Ishikawa (cell line): ENCODE measurements at regions not wholly inside any gene's neighbourhood (a gene's known extent, or its start where the extent isn't known, plus 50 kb on each side); places are given as distances from the start of the nearest gene placed in this dataset.

Experiments used
- CEBPB ChIP-seq: IDR thresholded peaks from 2 replicates; pipeline ENCODE4 v1.6.1; 2012
- CREB1 ChIP-seq: IDR thresholded peaks from 2 replicates; pipeline ENCODE4 v1.6.1; 2012; ENCODE audit warnings: low read depth
- EGR1 ChIP-seq: IDR thresholded peaks from 2 replicates; pipeline ENCODE4 v1.6.1; 2012
- EP300 ChIP-seq: IDR thresholded peaks from 2 replicates; pipeline ENCODE4 v1.6.1; 2012; ENCODE audit warnings: borderline replicate concordance
- FOXM1 ChIP-seq: IDR thresholded peaks from 2 replicates; pipeline ENCODE4 v1.6.1; 2012; ENCODE audit warnings: low read depth, borderline replicate concordance
- NFIC ChIP-seq: IDR thresholded peaks from 2 replicates; pipeline ENCODE4 v1.6.1; 2012
- RAD21 ChIP-seq: IDR thresholded peaks from 2 replicates; pipeline ENCODE4 v1.6.1; 2012; ENCODE audit warnings: low read depth
- TAF1 ChIP-seq: IDR thresholded peaks from 2 replicates; pipeline ENCODE4 v1.6.1; 2012; ENCODE audit warnings: low read depth, mild to moderate bottlenecking
- TCF12 ChIP-seq: IDR thresholded peaks from 2 replicates; pipeline ENCODE4 v1.6.1; 2012; ENCODE audit warnings: low read depth
- TEAD4 ChIP-seq: IDR thresholded peaks from 2 replicates; pipeline ENCODE4 v1.6.1; 2012
- YY1 ChIP-seq: IDR thresholded peaks from 2 replicates; pipeline ENCODE4 v1.6.1; 2012; ENCODE audit warnings: low read depth
- ZBTB7A ChIP-seq: IDR thresholded peaks from 2 replicates; pipeline ENCODE4 v1.6.1; 2012; ENCODE audit warnings: low read depth
- TF ChIP-seq, protein P1 (sequence below): IDR thresholded peaks from 2 replicates; pipeline ENCODE4 v1.6.1; 2012
- TF ChIP-seq, protein P2 (sequence below): IDR thresholded peaks from 2 replicates; pipeline ENCODE4 v1.6.1; 2012; ENCODE audit warnings: low read depth, mild to moderate bottlenecking
- TF ChIP-seq, protein P3 (sequence below): IDR thresholded peaks from 2 replicates; pipeline ENCODE4 v1.6.1; 2012

DNA sequence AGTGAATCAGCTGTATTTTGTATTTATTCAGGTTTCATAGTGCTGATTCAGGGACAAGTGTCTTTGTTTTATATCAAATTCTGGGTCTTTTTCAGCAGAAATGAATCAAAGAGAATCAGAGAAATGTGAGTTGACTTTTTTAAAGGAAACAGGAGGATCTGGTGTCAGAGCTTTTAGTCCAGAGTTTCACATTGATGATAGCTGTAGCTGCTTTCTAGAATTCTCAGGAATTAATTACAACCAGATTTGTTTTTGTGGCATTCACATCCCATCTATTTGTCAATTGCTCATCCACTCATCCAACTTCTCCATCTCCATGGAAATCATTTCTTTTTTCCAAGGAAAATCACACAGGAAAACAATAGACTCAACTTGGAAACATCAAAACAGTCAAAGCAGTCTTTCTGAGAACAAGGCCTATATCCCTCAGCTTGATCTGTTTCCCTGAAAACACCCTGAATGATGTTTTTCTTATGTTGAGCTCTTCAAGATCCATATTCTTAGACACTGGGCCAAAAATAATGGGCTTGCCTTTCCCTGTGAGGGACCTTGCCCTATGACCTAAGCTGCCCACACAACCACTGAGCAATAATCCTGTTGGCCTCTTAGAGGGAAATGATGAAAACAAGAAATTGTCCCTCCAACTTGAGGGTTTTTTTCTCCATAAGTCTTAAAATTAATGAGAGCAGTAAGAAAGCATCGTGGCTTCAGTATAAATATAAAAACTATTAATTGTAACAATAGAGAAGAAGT, 249.5 kb upstream of the FN1 start:
- no peak for TF ChIP-seq EGR1
- no peak for TF ChIP-seq TCF12

DNA sequence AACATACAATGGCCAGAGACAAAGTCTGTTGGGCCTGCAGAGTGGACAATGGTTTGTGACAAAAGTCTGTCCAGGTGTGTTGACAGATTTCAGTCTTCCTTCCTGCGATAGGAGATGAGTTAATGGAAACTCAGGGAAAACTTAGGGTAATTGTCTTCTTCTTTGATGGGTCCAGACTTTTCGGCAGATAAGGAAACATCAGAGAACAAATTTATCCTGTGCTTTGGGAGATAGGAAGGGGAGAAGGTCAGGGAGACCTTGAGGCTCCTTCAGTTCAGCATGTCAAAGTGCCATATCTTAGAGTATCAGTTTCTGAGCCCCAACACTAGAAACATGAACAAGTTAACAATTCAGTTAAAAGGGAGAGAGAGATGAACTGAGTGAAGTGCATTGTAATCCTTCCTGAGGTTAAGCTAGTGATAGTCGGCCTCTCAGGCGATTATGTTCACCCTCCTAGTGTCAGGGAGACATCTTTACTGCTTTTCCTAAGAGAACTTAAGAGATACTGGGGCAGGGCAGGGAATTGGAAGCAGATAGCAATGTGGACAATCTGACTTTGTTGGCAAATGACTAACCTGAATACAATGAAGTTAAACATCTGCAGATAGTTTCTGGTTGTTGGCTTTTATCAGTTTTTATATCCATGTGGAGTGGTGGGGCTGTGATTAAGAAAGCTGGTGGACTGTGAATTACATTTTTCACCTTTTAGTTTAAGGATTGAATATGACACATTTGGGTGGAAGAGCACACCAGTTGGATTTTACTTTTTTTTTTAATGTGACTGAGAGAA, 248.8 kb upstream of the FN1 start:
- no peak for TF ChIP-seq EGR1

DNA sequence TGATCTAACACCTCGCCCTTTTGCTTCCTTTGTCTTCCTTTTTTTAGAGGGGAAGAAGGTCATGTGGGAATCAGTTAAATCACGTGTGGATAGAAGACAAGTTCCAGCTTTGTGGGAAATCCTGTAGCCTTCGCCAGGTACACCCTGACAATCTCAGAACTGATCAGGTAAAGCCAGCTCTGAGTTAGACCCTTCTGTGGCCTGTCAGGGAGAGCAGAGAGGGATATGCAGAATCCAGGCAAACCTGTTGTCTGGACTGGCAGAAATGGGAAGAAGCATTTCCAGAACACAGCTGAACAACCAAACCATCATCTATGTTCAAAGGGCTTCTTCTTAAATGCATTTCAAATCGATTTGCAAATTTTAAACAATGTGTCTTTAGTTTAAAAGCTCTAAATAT, 247.4 kb upstream of the FN1 start:
- TF ChIP-seq TCF12 (no peak), TEAD4 (no peak), YY1 (no peak), RAD21 (no peak), CEBPB (no peak)

DNA sequence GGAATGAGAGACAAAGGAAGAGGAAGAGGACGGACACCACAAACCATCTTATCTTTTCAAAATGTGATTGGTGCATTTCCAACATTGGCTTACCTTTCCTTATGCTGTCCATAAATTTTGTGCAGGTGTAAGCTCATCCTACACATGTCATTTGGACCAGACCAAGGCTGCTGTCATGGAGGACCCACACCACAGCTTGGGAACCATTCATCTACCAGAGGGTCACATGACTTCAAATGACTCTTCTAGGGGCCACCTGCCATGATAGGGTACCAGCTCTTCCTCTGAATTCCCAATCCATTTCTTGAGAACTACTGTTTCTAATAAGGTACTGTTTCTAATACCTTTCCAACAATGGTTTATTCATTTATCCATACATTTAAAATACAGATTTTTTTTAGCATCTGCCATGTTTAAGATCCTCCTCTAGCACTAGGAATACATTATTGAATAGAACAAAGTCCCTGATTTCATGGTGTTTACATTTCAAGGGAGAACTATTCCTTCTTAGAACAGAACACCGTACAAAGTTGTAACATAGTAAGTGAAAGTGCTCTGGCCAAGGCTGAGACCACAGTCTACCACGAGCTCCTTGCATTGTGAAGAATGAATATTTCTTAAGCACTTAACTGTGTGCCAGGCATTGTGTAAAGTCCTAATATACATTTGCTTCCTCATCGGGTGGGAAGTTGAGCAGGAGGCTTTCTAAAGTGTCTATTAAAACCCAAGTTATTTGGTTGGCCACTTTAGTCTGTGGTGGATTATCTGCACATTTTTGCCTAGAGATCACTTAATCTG, 246.1 kb upstream of the FN1 start:
- TF ChIP-seq, protein P1, sequence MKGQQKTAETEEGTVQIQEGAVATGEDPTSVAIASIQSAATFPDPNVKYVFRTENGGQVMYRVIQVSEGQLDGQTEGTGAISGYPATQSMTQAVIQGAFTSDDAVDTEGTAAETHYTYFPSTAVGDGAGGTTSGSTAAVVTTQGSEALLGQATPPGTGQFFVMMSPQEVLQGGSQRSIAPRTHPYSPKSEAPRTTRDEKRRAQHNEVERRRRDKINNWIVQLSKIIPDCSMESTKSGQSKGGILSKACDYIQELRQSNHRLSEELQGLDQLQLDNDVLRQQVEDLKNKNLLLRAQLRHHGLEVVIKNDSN: no peak
- TF ChIP-seq TEAD4 (no peak), CREB1 (no peak), YY1 (no peak), TCF12 (no peak), TAF1 (no peak), EP300 (no peak), CEBPB (no peak), EGR1 (no peak), RAD21 (no peak), ZBTB7A (no peak), NFIC (no peak), FOXM1 (no peak)
- TF ChIP-seq, protein P2, sequence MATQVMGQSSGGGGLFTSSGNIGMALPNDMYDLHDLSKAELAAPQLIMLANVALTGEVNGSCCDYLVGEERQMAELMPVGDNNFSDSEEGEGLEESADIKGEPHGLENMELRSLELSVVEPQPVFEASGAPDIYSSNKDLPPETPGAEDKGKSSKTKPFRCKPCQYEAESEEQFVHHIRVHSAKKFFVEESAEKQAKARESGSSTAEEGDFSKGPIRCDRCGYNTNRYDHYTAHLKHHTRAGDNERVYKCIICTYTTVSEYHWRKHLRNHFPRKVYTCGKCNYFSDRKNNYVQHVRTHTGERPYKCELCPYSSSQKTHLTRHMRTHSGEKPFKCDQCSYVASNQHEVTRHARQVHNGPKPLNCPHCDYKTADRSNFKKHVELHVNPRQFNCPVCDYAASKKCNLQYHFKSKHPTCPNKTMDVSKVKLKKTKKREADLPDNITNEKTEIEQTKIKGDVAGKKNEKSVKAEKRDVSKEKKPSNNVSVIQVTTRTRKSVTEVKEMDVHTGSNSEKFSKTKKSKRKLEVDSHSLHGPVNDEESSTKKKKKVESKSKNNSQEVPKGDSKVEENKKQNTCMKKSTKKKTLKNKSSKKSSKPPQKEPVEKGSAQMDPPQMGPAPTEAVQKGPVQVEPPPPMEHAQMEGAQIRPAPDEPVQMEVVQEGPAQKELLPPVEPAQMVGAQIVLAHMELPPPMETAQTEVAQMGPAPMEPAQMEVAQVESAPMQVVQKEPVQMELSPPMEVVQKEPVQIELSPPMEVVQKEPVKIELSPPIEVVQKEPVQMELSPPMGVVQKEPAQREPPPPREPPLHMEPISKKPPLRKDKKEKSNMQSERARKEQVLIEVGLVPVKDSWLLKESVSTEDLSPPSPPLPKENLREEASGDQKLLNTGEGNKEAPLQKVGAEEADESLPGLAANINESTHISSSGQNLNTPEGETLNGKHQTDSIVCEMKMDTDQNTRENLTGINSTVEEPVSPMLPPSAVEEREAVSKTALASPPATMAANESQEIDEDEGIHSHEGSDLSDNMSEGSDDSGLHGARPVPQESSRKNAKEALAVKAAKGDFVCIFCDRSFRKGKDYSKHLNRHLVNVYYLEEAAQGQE: no peak

DNA sequence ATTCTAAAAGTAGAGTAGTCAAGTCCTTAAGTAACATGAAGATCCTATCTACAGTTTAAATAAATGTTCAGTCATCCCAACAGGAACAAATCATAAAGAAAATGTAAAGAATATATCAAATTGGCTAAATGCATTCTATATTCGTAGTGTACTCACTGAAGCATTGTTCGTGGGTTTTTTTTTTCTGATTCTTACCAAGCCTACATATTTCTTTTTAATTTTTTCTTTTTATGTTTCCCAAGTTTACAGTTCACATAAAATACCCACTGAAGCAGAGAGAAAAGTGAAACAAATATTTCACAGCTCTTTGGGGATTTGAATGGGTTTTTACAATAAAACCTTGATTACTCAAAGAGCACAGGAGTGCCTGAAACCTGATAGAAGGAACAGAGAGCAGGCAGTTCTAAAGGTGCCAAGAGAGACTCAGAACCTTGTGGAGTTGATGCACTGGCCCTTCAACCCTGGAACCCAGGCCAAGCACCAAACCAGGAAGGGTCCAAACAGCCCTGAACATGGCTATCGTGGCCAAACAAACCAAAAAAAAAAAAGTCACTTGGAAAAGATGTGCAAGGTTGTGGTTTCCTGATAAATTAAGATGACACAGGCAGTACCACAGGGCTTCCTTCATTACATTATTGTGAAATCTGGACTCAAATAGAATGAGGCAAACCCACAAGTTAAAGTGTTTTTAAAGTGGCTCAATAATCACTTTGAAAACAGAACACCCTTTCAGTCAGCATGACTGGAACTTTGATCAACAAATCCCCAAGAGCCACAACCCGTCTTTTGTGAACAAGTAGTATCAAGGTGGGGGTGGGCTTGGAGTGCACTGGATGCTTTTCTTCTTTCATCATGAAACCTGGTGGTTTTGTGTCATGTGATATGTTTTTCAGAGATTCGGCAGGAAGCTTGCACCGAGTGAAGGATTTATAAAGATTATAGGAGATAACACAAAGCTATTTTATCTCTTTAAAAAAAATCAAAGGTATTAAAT, 245.0 kb upstream of the FN1 start:
- TF ChIP-seq, protein P2: no peak
- TF ChIP-seq EGR1 (no peak), EP300 (no peak)
- TF ChIP-seq, protein P1: no peak

DNA sequence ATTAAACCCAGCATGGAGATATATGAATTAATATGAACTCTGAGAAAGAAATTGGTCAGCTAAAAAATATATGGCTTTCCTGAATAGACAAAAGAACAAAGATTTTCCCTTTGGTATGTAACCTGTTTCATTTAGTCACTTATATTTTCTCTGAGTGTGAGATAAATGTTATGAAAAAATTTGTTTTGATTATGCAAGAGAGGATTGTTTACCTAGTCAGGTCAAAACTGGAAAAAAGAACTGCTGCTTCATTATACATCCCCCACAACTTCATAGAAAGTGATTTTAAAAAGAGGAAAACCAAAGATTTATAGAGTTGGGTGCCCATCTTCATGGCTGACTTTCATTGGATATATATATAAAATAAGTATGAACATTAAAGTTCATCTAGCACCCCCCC, 242.2 kb upstream of the FN1 start:
- TF ChIP-seq, protein P3, sequence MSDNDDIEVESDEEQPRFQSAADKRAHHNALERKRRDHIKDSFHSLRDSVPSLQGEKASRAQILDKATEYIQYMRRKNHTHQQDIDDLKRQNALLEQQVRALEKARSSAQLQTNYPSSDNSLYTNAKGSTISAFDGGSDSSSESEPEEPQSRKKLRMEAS: no peak
- TF ChIP-seq EGR1: no peak
- TF ChIP-seq, protein P2: no peak
- TF ChIP-seq EP300: no peak
- TF ChIP-seq TAF1: no peak
- no peak for TF ChIP-seq NFIC
- no peak for TF ChIP-seq ZBTB7A
- no peak for TF ChIP-seq CEBPB
- TF ChIP-seq CREB1: no peak
- TF ChIP-seq YY1: no peak
- no peak for TF ChIP-seq FOXM1
- no peak for TF ChIP-seq RAD21
- TF ChIP-seq TCF12: no peak
- no peak for TF ChIP-seq TEAD4
- TF ChIP-seq, protein P1: no peak
